ENCODE measurements at regions not wholly inside any gene's neighbourhood (a gene's known extent, or its start where the extent isn't known, plus 50 kb on each side); places are given as distances from the start of the nearest gene placed in this dataset.

DNA sequence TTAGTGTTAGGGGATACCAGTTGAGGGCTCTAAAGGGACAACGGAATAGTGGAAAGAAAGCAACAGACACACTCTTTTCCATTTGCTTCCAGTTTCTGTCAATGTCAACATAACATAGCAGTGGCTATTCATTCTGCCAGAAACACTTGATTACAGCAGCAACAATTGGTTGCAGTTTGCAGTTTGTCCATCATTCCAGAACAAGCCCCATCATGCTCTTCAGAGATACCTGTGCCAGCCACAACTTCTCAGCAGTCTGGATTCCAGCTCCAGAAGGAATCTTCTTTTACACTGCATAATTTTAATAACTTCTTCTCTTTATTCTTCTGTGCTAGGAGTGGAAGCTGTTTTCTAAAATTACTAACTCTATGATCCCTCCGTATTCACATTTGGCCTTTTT, 1521.4 kb downstream of the PLA2G4A start:
- Histone ChIP-seq H3K4me1 (ENCODE audit: insufficient read depth) (no peaks in the 10 kb centered on the region), H3K27ac (no peak overlapping the region), H3K36me3 (ENCODE audit: low read depth) (no peaks in the 10 kb centered on the region), H3K4me2 (ENCODE audit: unreplicated experiment) (no peak overlapping the region), H3K79me2 (ENCODE audit: insufficient read depth) (no peaks in the 10 kb centered on the region), H3K9me2 (ENCODE audit: insufficient read depth) (no peaks in the 10 kb centered on the region), H2AFZ (no peak overlapping the region), H3K27me3 (replicated peaks; ENCODE audit: insufficient read depth) (no peaks in the 10 kb centered on the region), H3K4me3 (no peak overlapping the region), H3F3A (ENCODE audit: insufficient read depth) (no peaks in the 10 kb centered on the region), H3K9me3 (ENCODE audit: low read depth) (no peaks in the 10 kb centered on the region), H3K9ac (no peak overlapping the region), H4K20me1 (ENCODE audit: insufficient read depth) (no peaks in the 10 kb centered on the region)
- TF ChIP-seq EZH2phosphoT487 (IDR thresholded peaks at IDR 0.05; ENCODE audit: insufficient read depth, low read depth) (no peak), EZH2 (IDR thresholded peaks at IDR 0.05; ENCODE audit: insufficient read depth, poor library complexity, severe bottlenecking) (no peak)
- WGBS, 2 experiments (ENCODE audit: low coverage in 1 of 2, low lambda C conversion rate in 2 of 2, missing lambda C conversion rate in 2 of 2), result 33 to 38% methylated on average over 2 of the region's 2 CpGs
- DNase-seq, result no peak
- in situ Hi-C loops (cut with MboI), result no loop called here

DNA sequence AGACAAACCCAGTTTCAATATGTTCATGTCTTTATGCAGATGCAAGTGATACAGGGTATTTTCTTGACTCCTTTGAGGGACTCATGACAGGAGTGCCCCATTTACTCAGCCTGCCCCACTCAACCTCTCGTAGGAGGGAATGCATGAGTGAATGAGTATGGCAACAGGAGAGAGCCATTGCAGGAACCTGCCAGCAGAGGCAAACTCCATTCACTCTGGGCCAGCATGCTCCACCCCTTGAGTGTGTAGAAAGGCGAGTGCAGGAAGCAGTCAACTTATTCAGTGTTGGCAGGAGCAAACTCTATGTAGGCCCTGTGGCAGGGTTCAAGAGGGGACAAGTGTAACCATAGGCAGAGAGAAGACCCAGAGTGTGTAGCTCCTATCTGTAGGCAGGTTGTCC, 1526.3 kb downstream of the PLA2G4A start:
- Histone ChIP-seq H3K9me2 (ENCODE audit: insufficient read depth) (no peaks in the 10 kb centered on the region), H3K4me1 (ENCODE audit: insufficient read depth) (no peaks in the 10 kb centered on the region), H3F3A (ENCODE audit: insufficient read depth) (no peaks in the 10 kb centered on the region), H4K20me1 (ENCODE audit: insufficient read depth) (no peaks in the 10 kb centered on the region), H3K9ac (no peak overlapping the region), H3K27ac (no peak overlapping the region), H2AFZ (no peak overlapping the region), H3K27me3 (replicated peaks; ENCODE audit: insufficient read depth) (no peaks in the 10 kb centered on the region), H3K36me3 (ENCODE audit: low read depth) (no peaks in the 10 kb centered on the region), H3K4me3 (no peak overlapping the region), H3K9me3 (ENCODE audit: low read depth) (no peaks in the 10 kb centered on the region), H3K4me2 (ENCODE audit: unreplicated experiment) (no peak overlapping the region), H3K79me2 (ENCODE audit: insufficient read depth) (no peaks in the 10 kb centered on the region)
- TF ChIP-seq EZH2 (IDR thresholded peaks at IDR 0.05; ENCODE audit: insufficient read depth, poor library complexity, severe bottlenecking) (no peak), EZH2phosphoT487 (IDR thresholded peaks at IDR 0.05; ENCODE audit: insufficient read depth, low read depth) (no peak)
- 3 to 5% methylated on average over 2 of the region's 2 CpGs for WGBS, 2 experiments (ENCODE audit: low coverage in 1 of 2, low lambda C conversion rate in 2 of 2, missing lambda C conversion rate in 2 of 2)
- in situ Hi-C loops (cut with MboI), result no loop called here
- no peak for DNase-seq

DNA sequence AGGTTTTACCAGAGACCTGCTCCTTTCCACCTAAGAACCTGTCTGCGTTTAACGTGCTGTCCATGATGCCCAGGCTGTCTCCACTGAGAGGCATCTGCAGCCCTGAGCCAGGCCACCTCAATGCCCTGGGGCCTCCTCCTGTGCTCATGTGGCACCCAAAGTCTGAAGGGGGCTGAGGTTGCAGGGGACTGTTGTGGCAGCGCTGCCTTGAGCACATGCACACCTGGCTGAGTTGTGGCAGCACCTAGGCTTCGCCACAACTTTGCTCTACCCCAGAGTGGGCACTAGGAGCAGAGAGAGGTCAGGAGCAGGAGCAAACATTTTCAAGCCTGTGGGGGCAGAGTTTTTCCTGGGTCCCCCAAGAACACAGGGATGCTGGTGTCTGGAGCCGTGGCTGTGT, 1527.1 kb downstream of the PLA2G4A start:
- Histone ChIP-seq H3K9ac (no peak overlapping the region), H3F3A (ENCODE audit: insufficient read depth) (no peaks in the 10 kb centered on the region), H3K4me2 (ENCODE audit: unreplicated experiment) (no peak overlapping the region), H4K20me1 (ENCODE audit: insufficient read depth) (no peaks in the 10 kb centered on the region), H3K4me3 (no peak overlapping the region), H3K4me1 (ENCODE audit: insufficient read depth) (no peaks in the 10 kb centered on the region), H3K9me2 (ENCODE audit: insufficient read depth) (no peaks in the 10 kb centered on the region), H3K9me3 (ENCODE audit: low read depth) (no peaks in the 10 kb centered on the region), H3K79me2 (ENCODE audit: insufficient read depth) (no peaks in the 10 kb centered on the region), H3K36me3 (ENCODE audit: low read depth) (no peaks in the 10 kb centered on the region), H3K27ac (no peak overlapping the region), H2AFZ (no peak overlapping the region), H3K27me3 (replicated peaks; ENCODE audit: insufficient read depth) (no peaks in the 10 kb centered on the region)
- 12 to 29% methylated on average over 3 to 5 of the region's 5 CpGs for WGBS, 2 experiments (ENCODE audit: low coverage in 1 of 2, low lambda C conversion rate in 2 of 2, missing lambda C conversion rate in 2 of 2)
- in situ Hi-C loops (cut with MboI), result no loop called here
- no peak for DNase-seq
- TF ChIP-seq EZH2phosphoT487 (IDR thresholded peaks at IDR 0.05; ENCODE audit: insufficient read depth, low read depth) (no peak), EZH2 (IDR thresholded peaks at IDR 0.05; ENCODE audit: insufficient read depth, poor library complexity, severe bottlenecking) (no peak)

DNA sequence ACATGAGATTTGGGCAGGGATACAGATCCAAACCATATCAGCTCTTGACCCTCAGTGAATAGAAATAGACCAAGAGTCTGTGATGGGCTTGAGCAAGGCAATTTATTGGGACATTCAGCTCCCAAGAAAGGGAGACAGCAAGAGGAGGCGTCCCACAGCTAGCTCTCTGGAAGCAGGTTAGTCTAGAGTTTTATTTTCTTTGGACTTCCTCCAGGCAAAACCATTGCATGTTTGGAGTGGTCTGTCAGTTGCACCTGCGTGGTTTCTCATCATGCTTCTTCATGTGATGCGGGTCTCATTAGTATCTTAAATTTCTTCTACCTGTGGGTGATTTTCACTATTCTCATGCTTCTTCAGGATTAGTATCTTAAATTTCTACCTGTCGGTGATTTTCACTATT, 1530.6 kb downstream of the PLA2G4A start:
- no peaks in the 10 kb centered on the region for H3K9me2 ChIP-seq (ENCODE audit: insufficient read depth)
- no peaks in the 10 kb centered on the region for H4K20me1 ChIP-seq (ENCODE audit: insufficient read depth)
- no peak overlapping the region for H3K9ac ChIP-seq
- no peak overlapping the region for H2AFZ ChIP-seq
- WGBS, 2 experiments (ENCODE audit: low coverage in 1 of 2, low lambda C conversion rate in 2 of 2, missing lambda C conversion rate in 2 of 2), result 32 to 34% methylated on average over 4 of the region's 4 CpGs
- TF ChIP-seq EZH2phosphoT487 (IDR thresholded peaks at IDR 0.05; ENCODE audit: insufficient read depth, low read depth) (no peak), EZH2 (IDR thresholded peaks at IDR 0.05; ENCODE audit: insufficient read depth, poor library complexity, severe bottlenecking) (no peak)
- H3K4me3 ChIP-seq, result no peak overlapping the region
- H3K4me1 ChIP-seq (ENCODE audit: insufficient read depth), result no peaks in the 10 kb centered on the region
- H3K4me2 ChIP-seq (ENCODE audit: unreplicated experiment), result no peak overlapping the region
- DNase-seq, result no peak
- no peaks in the 10 kb centered on the region for H3K36me3 ChIP-seq (ENCODE audit: low read depth)
- in situ Hi-C loops (cut with MboI), result no loop called here
- H3F3A ChIP-seq (ENCODE audit: insufficient read depth), result no peaks in the 10 kb centered on the region
- no peaks in the 10 kb centered on the region for H3K9me3 ChIP-seq (ENCODE audit: low read depth)
- no peaks in the 10 kb centered on the region for H3K79me2 ChIP-seq (ENCODE audit: insufficient read depth)
- H3K27me3 ChIP-seq (replicated peaks; ENCODE audit: insufficient read depth), result no peaks in the 10 kb centered on the region
- no peak overlapping the region for H3K27ac ChIP-seq

DNA sequence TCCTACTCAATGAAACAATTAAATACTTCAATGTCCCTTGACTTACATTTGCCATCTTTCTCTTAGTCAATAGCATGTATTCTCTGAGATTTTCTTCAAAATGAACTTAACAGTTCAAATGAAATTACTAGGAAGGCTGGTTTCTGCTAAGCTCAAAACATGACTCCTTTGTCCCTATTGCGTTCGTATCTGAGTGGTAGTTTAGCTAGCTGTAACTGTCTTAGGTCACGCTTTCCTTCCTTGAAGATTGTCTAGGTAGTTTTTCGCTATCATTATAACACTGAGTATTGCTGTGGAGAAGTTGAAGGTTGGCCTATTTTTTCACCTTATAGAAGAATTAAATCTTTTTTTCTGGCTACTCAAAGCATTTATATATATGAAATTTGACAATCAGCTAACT, 1535.2 kb downstream of the PLA2G4A start:
- no peak for DNase-seq
- Histone ChIP-seq H3K9ac (no peak overlapping the region), H3K79me2 (ENCODE audit: insufficient read depth) (no peaks in the 10 kb centered on the region), H3F3A (ENCODE audit: insufficient read depth) (no peaks in the 10 kb centered on the region), H3K4me2 (ENCODE audit: unreplicated experiment) (no peak overlapping the region), H3K36me3 (ENCODE audit: low read depth) (no peaks in the 10 kb centered on the region), H3K9me3 (ENCODE audit: low read depth) (no peaks in the 10 kb centered on the region), H3K4me1 (ENCODE audit: insufficient read depth) (no peaks in the 10 kb centered on the region), H3K27ac (no peak overlapping the region), H3K27me3 (replicated peaks; ENCODE audit: insufficient read depth) (no peaks in the 10 kb centered on the region), H4K20me1 (ENCODE audit: insufficient read depth) (no peaks in the 10 kb centered on the region), H3K4me3 (peak overlapping the region; percentile 21; the same call in 1 of the 2 replicates), H2AFZ (0 out of 2 replicates have a peak overlapping the region, but pooled peaks have one; percentile 27), H3K9me2 (ENCODE audit: insufficient read depth) (no peaks in the 10 kb centered on the region)
- no peak for TF ChIP-seq EZH2phosphoT487 (IDR thresholded peaks at IDR 0.05; ENCODE audit: insufficient read depth, low read depth)
- no peak for TF ChIP-seq EZH2 (IDR thresholded peaks at IDR 0.05; ENCODE audit: insufficient read depth, poor library complexity, severe bottlenecking)
- in situ Hi-C loops (cut with MboI), result no loop called here
- WGBS, 2 experiments (ENCODE audit: low coverage in 1 of 2, low lambda C conversion rate in 2 of 2, missing lambda C conversion rate in 2 of 2), result 28 to 31% methylated on average over 4 of the region's 4 CpGs
